ENCODE measurements at regions not wholly inside any gene's neighbourhood (a gene's known extent, or its start where the extent isn't known, plus 50 kb on each side); places are given as distances from the start of the nearest gene placed in this dataset.
"Not testable (repeated sequence)": the region's sequence is repeated elsewhere in the genome, so short reads cannot be mapped to it uniquely, and the experiment has no call there.

- DNase-seq (ENCODE audit: low spot score), result no peak
These were observed 140.6 kb downstream of the FAM124B start for GRCh38 chr2:224261326-224261725.

- DNase-seq (ENCODE audit: low spot score), result no peak
These were observed 141.4 kb downstream of the FAM124B start for GRCh38 chr2:224260372-224261020.

DNA sequence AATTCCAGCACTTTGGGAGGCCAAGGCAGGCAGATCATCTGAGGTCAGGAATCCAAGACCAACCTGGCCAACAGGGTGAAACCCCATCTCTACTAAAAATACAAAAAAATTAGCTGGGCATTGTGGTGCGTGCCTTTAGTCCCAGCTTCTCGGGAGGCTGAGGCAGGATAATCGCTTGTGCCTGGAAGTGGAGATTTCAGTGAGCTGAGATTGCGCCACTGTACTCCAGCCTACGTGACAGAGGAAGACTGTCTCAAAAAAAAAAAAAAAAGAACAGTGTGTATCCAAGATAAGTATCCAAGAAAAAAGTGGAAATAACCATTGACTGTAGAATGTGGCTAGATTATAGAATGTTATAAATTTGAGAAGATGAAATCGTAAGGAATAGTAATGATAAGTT is 142.1 kb downstream of the FAM124B start:
- no peak for DNase-seq (ENCODE audit: low spot score)

DNA sequence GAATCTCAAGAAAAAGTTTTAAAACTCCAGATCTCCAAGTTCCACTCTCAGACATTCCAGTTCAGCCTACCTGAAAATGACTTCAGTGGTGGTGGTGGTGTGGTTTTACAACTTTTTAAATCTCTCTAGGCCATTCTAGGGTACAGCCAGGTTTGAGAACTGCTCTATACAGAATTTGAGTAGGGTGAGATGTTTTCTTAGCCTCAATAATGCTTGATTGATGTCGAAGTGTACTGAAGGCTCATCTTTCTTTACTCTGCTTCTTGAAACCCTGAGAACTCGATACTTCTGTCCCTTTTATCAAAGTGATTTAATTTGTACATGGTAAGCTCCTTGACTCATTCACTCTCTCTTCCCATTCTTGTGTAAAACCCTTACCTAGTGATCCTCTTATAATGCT is 143.8 kb downstream of the FAM124B start:
- no peak for DNase-seq (ENCODE audit: low spot score)

- no peak for DNase-seq (ENCODE audit: low spot score)
These were observed 144.8 kb downstream of the FAM124B start for GRCh38 chr2:224257156-224257555.

DNA sequence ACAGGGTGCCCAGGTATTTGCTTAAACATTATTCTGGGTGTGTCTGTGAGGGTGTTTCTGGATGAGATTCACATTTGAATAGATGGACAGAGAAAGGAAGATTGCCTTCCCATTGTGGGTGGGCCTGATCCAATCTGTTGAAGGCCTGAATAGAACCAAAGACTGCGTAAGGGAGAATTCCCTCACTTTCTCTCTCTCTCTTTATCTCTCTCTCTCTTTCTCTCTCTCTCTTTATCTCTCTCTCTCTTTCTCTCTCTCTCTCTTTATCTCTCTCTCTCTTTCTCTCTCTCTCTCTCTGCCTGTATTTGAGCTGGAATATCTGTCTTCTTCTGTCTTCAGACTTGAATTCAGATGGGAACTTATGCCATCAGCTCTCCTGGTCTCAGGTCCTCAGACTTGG is 148.4 kb downstream of the FAM124B start:
- DNase-seq (ENCODE audit: low spot score), result no peak

GRCh38 chr2:224252631-224253030 is 149.3 kb downstream of the FAM124B start:
- no peak for DNase-seq (ENCODE audit: low spot score)

DNA sequence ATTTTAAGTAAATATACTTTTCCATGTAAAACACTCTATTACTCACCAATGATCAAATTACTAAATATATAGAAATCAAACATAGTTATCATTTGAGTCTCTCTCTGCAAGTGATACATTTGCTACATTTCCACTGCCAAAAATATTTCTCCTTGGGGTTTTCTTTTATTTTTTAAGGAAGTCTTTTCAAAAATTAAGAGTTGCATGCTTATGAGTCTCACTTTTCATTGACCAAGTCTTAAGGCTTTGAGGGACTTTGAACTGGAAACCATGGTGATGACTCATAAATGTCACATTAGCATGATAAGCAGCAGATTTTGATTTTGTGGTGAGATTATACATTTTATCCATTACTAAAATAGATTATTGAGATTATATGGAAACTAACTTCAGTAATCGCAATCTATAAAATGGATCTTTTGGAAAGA is 152.9 kb downstream of the FAM124B start:
- DNase-seq (ENCODE audit: low spot score), result no peak

DNA sequence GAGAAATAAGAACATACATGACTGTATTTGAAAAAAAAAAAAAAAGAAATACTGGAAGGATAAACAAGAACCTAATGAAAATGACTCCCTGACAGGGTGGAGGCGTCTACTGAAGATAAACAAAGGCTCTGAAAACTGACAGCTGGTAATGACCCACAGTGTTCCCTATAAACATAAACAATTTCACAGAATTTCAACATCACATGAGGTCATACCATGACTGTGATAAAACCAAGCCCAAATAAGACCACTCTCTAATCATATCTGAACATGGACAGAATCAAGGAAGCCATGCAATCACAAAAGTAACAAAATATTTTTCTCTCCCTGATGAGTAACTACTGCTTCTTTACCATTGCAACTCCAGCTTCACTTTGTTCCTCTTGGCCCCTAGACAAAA is 159.3 kb downstream of the FAM124B start:
- DNase-seq (ENCODE audit: low spot score), result no peak

DNA sequence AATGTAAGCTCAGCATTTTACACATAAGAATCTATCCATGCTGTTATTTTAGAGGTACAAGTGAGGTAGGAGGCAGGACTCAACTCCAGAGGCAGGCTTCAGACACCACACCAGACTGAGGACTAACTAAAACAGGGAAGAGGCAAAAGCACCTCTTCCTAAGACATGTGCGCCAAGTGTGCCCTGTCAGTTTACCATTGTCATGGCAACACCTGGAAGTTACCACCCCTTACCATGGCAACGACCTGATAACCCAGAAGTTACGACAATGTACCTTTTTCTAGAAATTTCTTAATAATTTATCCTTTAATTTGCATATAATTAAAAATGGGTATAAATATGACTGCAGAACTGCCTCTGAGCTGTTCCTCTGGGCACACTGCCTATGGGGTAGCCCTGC is 160.1 kb downstream of the FAM124B start:
- DNase-seq (ENCODE audit: low spot score), result no peak

DNA sequence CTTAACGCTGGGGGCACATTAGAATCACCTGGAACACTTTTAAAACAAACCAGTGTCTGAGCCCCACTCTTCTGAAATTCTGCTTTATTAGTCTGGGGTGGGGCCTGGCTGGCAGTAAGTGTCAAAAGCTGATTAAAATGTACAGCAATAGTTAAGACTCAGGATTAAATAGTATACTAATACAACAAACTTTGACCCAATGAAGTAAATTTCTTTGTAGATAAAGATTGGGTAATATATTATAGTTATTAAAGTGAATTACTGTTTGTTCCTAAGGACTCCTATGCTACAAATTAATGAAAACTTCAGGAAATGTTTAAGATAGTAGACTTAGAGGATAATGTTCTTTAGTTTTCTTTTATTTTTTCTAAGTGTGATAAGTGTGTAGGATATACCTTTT is 160.9 kb downstream of the FAM124B start:
- DNase-seq (ENCODE audit: low spot score), result no peak

DNA sequence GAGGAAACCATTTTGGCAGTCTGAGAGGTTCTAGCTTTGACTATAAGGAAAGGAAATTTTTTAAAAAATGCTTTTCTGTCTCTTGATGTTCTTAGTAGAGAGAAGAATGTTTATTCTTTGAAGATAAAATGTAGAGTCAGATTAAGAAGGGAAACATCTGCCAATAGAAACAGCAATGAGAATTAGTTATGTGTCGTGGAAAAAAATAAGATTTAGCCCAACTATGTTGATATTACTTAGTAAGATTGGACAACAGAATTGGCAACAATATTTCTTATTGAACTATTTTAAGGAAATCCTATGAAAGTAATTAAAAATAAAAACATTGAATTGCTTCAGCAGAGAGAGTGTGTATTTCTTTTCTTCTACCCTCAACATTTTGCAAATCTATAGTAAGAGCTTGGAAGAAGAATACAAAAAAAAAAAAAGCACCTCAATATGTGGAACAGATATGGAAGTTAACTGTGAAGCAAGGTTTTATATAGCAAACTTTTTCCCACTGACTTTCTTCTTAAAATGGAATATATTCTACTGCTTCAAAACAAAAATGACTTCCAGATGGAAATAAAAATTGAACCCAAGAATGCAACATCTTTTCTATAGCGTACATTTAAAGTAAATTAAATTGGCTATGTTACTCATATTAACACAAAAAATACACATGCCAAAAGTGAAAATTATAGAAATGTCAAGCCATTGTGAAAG is 177.9 kb downstream of the FAM124B start:
- DNase-seq (ENCODE audit: low spot score), result no peak

- no peak for DNase-seq (ENCODE audit: low spot score)
These were observed 178.9 kb downstream of the FAM124B start for GRCh38 chr2:224222974-224223373.

- DNase-seq (ENCODE audit: low spot score), result no peak
These were observed 179.6 kb downstream of the FAM124B start for GRCh38 chr2:224222291-224222690.

GRCh38 chr2:224221455-224221913 is 180.4 kb downstream of the FAM124B start:
- DNase-seq (ENCODE audit: low spot score), result no peak

DNA sequence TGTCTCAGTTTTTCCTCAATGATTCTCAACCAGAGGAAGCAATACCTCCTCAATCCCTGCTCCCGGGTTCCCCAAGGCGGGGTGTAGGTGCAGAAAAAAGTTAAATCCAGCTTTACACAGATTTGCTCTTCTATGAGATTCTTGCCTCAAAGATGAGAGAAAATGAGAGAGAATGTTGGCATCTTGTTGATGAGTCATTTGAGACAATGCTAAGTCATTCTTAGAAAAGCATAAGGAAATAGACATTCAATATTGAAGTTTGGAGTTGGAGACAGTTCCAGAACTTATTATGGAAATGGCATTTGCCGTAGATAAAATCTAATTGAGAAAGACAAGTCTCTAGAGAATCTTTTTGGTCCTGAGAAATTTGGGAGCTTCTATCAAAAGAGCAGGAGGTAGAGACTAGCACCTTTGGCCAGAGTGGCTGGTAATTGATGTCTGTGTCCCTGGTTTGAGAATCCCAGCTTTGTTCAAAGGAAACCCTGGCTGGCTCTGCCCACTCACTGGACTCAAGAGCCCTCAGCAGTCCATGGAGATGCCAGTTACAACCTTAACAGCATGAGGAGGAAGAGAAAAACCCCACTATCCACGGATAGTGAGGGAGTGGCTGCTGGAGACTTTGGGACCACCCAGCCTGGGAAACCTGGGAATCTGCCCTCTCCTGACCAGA is 181.2 kb downstream of the FAM124B start:
- no peak for DNase-seq (ENCODE audit: low spot score)

GRCh38 chr2:224219781-224220180 is 180.7 kb upstream of the SERPINE2 start:
- DNase-seq (ENCODE audit: low spot score), result no peak

GRCh38 chr2:224217962-224218347 is 178.9 kb upstream of the SERPINE2 start:
- DNase-seq (ENCODE audit: low spot score), result no peak

DNA sequence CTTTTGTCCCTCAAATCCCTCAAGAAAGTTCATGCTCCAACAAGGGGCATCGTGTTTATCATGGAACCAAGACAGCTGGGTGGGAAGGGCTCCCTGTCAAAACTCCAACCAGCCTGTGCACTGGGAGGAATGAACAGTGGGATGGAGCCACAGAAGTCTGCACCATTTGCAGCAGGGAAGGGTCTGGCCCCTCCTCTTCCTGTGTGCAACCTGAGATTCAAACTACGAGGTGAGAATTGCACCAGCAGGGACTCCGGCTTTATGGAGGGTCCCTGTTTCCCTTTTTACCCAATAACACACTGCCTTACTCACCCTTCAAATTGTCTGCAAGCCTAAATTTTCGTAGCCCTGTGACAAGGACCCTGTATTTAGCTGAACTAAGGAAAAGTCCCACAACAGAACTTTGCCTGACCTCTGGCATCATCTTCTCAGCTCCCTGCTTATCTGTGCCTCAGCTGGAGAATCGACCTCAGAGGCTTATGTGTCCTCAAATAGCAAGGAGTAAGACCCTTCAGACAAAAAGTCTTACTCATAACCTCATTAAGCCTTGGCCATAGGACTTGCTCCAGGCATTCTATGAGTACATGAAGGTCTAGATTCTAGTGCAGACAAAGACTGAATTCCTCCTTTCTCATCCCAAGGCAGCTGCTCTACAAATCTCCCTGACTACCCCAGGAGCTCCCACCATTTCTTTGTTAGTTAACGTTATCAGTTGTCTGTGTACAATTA is 178.3 kb upstream of the SERPINE2 start:
- DNase-seq (ENCODE audit: low spot score), result no peak

- not testable (repeated sequence) for DNase-seq (ENCODE audit: low spot score)
These were observed 176.5 kb upstream of the SERPINE2 start for GRCh38 chr2:224215611-224216010.

- DNase-seq (ENCODE audit: low spot score), result no peak
These were observed 174.3 kb upstream of the SERPINE2 start for GRCh38 chr2:224213396-224213795.

- DNase-seq (ENCODE audit: low spot score), result no peak
These were observed 172.7 kb upstream of the SERPINE2 start for GRCh38 chr2:224211791-224212190.

GRCh38 chr2:224211181-224211480 is 172.0 kb upstream of the SERPINE2 start:
- no peak for DNase-seq (ENCODE audit: low spot score)
